Sigmoid colon (tissue), 6 donors: ENCODE measurements at regions not wholly inside any gene's neighbourhood (a gene's known extent, or its start where the extent isn't known, plus 50 kb on each side); places are given as distances from the start of the nearest gene placed in this dataset.

ENCODE experiments used
- DNase-seq: peaks from one replicate; pipeline ENCODE4 v3.0.0-alpha.2; 2019
- H3K27ac ChIP-seq, 4 donors: fragments of 200-600 bp; sonication (generic); one replicate each; pipeline ENCODE4 v1.5.1; 2016 to 2019; ENCODE audit warnings: mild to moderate bottlenecking in 1 of 4
- H3K27me3 ChIP-seq, 3 donors: fragments of 200-600 bp; sonication (generic); one replicate each; pipeline ENCODE4 v1.5.1; 2019; ENCODE audit warnings: mild to moderate bottlenecking in 1 of 3
- H3K36me3 ChIP-seq, 4 donors: fragments of 200-600 bp; sonication (generic); one replicate each; pipeline ENCODE4 v1.5.1; 2016 to 2019
- H3K4me1 ChIP-seq, 4 donors: fragments of 200-600 bp; sonication (generic); one replicate each; pipeline ENCODE4 v1.5.1; 2017 to 2019
- H3K4me3 ChIP-seq, 4 donors: fragments of 200-600 bp; sonication (generic); one replicate each; pipeline ENCODE4 v1.5.1; 2017 to 2019; ENCODE audit warnings: mild to moderate bottlenecking in 2 of 4, moderate library complexity in 1 of 4
- H3K9me3 ChIP-seq, 4 donors: fragments of 200-600 bp in 3 of 4; sonication (generic) in 3 of 4; one replicate each; pipeline versions ENCODE4 v1.5.1 to v1.6.1; 2013 to 2019
- EP300 ChIP-seq, 4 donors: sonication (generic); formaldehyde crosslinking; IDR thresholded peaks; one replicate each; pipeline ENCODE4 v1.6.1; 2017; ENCODE audit warnings: antibody characterized with exemption in 4 of 4
- POLR2A ChIP-seq, 2 donors: fragments of 450-650 bp; IDR thresholded peaks; one replicate each; pipeline ENCODE4 v1.6.1; 2016; ENCODE audit warnings: antibody characterized with exemption in 2 of 2, mild to moderate bottlenecking in 2 of 2, moderate library complexity in 2 of 2
- POLR2AphosphoS5 ChIP-seq, 4 donors: sonication (generic); formaldehyde crosslinking; IDR thresholded peaks; one replicate each; pipeline ENCODE4 v1.6.1; 2017; ENCODE audit warnings: antibody characterized with exemption in 4 of 4
- WGBS, 2 donors: extraction: QIAGEN DNeasy Blood & Tissue Kit; methylation state at CpG; one replicate each; pipeline ENCODE4 v1.1.7; 2013; 5-methylcytosine and 5-hydroxymethylcytosine counted together
- intact Hi-C: fragments of 100-400 bp; cut with DNase I; formaldehyde crosslinking; loops from one replicate; pipeline ENCODE4 v1.15.1; 2023
- TF ChIP-seq, protein P1 (sequence below), 4 experiments: fragments of 450-650 bp in 3 of 4; fragments of 200-600 bp in 1 of 4; IDR thresholded peaks; one replicate each; pipeline ENCODE4 v1.5.1; 2016 to 2019; ENCODE audit warnings: antibody characterized with exemption in 4 of 4, mild to moderate bottlenecking in 3 of 4, moderate library complexity in 2 of 4
- donor health status: healthy with polysubstance abuse.
- donor health status: healthy.

DNA sequence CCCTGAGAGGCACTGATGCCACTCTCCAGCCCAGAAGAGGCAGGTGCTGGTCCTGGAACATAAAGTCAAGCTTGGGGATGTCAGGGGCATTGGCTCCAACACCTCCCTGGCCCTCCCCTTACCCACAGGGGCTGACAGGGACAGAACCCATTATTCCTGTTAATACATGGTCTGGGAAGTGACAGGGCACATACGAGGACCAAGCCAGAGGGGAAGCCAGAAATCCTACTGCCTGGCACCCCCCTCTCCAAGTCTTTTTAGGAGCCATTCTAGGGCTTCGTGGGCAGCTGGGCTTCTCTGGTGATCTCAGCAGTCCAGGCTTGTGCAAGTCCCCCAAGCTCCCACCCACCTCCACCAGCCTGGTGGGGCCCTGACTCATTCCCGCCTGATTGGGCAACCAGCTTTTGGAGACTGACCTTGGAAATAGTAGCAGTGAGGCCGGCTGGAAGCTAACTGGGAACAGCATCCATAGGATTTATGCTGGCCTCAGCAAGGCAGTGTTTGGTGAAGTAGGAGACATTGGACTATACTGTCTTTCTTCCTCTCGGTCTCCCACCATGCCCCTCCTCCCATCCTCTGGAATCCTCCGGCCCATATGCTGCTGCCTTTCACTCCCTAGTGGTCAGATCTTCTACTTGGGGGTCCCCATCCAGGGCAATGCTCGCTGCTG, 86.4 kb upstream of the HK2 start:
- intact Hi-C loops = no loop called here
- WGBS, 2 donors = 90% methylated on average over 7 of the region's 7 CpGs

DNA sequence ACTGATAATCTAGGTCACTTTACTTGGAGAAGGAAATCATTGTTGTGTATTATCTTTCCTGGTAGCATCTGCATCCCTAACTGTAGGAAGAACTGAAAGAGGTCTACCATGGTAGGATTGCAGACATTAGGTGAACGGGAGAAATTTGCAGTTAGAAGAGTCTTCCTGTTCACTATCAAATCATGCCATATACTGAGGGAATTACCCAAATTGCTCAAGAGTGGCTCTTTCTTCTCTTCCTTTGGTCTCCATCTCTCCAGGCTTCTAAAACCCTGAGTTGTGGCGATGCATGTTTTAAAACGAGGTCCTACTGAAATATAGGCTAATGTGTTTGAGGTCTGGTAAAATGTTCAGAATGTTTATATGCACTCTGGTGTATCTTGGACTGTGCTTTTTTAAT, 85.3 kb upstream of the HK2 start:
- no peak for DNase-seq
- WGBS, 2 donors = 90 to 94% methylated on average over 3 of the region's 3 CpGs
- no peaks in the 10 kb centered on the region for H3K36me3 ChIP-seq

More for the DNA sequence above, 86.4 kb upstream of the HK2 start:
- Histone ChIP-seq H3K36me3 (no peaks in the 10 kb centered on the region), H3K27ac (no peak overlapping the region), H3K9me3 (no peaks in the 10 kb centered on the region), H3K4me3 (no peak overlapping the region), H3K4me1 (no peaks in the 10 kb centered on the region), H3K27me3 (no peaks in the 10 kb centered on the region)
- no peak for DNase-seq
- no peak for TF ChIP-seq POLR2AphosphoS5 (IDR thresholded peaks at IDR 0.05)
- no peak for TF ChIP-seq EP300 (IDR thresholded peaks at IDR 0.05)
- TF ChIP-seq, protein P1, sequence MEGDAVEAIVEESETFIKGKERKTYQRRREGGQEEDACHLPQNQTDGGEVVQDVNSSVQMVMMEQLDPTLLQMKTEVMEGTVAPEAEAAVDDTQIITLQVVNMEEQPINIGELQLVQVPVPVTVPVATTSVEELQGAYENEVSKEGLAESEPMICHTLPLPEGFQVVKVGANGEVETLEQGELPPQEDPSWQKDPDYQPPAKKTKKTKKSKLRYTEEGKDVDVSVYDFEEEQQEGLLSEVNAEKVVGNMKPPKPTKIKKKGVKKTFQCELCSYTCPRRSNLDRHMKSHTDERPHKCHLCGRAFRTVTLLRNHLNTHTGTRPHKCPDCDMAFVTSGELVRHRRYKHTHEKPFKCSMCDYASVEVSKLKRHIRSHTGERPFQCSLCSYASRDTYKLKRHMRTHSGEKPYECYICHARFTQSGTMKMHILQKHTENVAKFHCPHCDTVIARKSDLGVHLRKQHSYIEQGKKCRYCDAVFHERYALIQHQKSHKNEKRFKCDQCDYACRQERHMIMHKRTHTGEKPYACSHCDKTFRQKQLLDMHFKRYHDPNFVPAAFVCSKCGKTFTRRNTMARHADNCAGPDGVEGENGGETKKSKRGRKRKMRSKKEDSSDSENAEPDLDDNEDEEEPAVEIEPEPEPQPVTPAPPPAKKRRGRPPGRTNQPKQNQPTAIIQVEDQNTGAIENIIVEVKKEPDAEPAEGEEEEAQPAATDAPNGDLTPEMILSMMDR (IDR thresholded peaks at IDR 0.05) = no peak
- TF ChIP-seq POLR2A (IDR thresholded peaks at IDR 0.05) = no peak

DNA sequence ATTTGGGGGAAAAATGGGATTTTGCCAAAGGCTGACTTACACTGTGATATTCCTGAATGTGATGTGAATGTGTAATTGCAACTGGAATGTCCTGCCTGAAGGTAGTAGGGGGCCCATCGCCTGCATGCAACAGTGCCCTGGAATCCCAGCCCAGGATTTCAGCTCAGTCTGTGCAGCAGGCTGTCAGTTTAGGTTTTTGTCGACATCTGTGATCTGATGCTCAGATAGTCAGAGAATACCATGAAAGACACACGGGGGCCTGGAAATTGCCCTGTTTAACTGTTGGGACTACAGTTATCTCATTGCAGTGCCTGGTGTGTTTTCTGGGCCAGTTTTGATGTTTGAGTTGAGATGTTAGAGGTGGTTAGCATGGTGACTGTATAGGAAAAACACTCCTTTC, 84.5 kb upstream of the HK2 start:
- Histone ChIP-seq H3K27ac (no peak overlapping the region), H3K36me3 (no peaks in the 10 kb centered on the region), H3K9me3 (no peaks in the 10 kb centered on the region), H3K4me1 (no peaks in the 10 kb centered on the region), H3K27me3 (no peaks in the 10 kb centered on the region), H3K4me3 (no peak overlapping the region)
- DNase-seq = no peak
- intact Hi-C loops = no loop called here
- 84 to 94% methylated on average over 3 of the region's 3 CpGs for WGBS, 2 donors
- no peak for TF ChIP-seq EP300 (IDR thresholded peaks at IDR 0.05)
- TF ChIP-seq, protein P1 (IDR thresholded peaks at IDR 0.05) = no peak
- TF ChIP-seq POLR2AphosphoS5 (IDR thresholded peaks at IDR 0.05) = no peak
- TF ChIP-seq POLR2A (IDR thresholded peaks at IDR 0.05) = no peak

More for the DNA sequence above, 85.3 kb upstream of the HK2 start:
- Histone ChIP-seq H3K9me3 (no peaks in the 10 kb centered on the region), H3K4me3 (no peak overlapping the region), H3K27ac (no peak overlapping the region), H3K4me1 (no peaks in the 10 kb centered on the region), H3K27me3 (no peaks in the 10 kb centered on the region)
- intact Hi-C loops = no loop called here
- TF ChIP-seq EP300 (IDR thresholded peaks at IDR 0.05) = no peak
- TF ChIP-seq POLR2AphosphoS5 (IDR thresholded peaks at IDR 0.05) = no peak
- TF ChIP-seq, protein P1 (IDR thresholded peaks at IDR 0.05) = no peak
- TF ChIP-seq POLR2A (IDR thresholded peaks at IDR 0.05) = no peak

DNA sequence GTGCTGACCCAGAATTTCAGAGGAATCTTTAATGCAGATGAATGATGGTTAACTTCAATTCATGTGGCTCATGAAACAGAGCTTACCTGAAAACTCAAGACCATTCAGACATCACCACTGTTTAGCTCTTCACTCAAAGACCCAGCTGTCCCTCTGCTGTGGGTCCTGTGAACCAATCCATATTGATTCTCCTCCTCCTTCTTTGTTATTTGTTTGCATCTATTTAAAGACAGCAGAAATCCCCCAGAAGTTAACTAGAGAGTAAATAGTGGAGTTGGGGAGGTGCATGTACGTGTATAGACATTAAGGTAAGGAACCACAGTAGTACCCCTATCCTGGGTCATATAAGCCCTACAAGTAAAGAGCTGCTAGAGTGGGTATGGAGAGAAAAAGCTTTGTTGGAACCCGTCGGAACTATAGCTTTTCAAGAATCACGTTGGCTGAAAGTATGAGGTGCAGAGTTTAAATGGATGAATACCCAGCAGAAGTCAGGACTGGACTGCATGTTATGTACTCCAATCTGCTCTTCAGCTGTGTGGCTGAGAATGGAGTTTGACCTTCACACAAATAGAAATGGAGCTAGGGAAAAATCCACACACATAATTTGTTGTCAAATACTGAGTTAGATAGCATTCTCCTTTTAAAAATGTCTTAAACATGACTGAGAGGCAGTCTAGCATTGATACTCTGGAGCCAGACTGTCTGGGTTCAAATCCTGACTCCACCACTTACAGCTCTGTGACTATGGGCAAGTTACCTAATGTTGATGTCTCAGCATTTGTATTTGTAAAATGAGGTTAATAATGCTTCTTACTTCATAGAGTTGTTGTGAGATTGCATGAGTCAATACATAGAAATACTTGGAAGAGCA, 81.7 kb upstream of the HK2 start:
- TF ChIP-seq POLR2A (IDR thresholded peaks at IDR 0.05) = no peak
- no peak for TF ChIP-seq EP300 (IDR thresholded peaks at IDR 0.05)
- no peak for TF ChIP-seq POLR2AphosphoS5 (IDR thresholded peaks at IDR 0.05)
- TF ChIP-seq, protein P1 (IDR thresholded peaks at IDR 0.05) = no peak
- H3K9me3 ChIP-seq = peaks cover 0 to 11% (median 2%) of the 10 kb centered on the region in 4 donors
- intact Hi-C loops = no loop called here
- WGBS, 2 donors = 88 to 89% methylated on average over 4 of the region's 4 CpGs
- no peaks in the 10 kb centered on the region for H3K4me1 ChIP-seq
- H3K27ac ChIP-seq = no peak overlapping the region
- H3K4me3 ChIP-seq = no peak overlapping the region
- no peak for DNase-seq
- no peaks in the 10 kb centered on the region for H3K36me3 ChIP-seq
- H3K27me3 ChIP-seq = no peaks in the 10 kb centered on the region
